Skeletal muscle cell (primary cell): ENCODE measurements at regions not wholly inside any gene's neighbourhood (a gene's known extent, or its start where the extent isn't known, plus 50 kb on each side); places are given as distances from the start of the nearest gene placed in this dataset.

Source experiments
- DNase-seq: peaks from one replicate; pipeline ENCODE4 v3.0.0-alpha.2; 2010; ENCODE audit warnings: low read depth
- H3K4me3 ChIP-seq: 2 replicates; pipeline ENCODE4 v1.5.1; 2011; ENCODE audit warnings: low read depth, mild to moderate bottlenecking, control low read depth, low read length, moderate library complexity

DNA sequence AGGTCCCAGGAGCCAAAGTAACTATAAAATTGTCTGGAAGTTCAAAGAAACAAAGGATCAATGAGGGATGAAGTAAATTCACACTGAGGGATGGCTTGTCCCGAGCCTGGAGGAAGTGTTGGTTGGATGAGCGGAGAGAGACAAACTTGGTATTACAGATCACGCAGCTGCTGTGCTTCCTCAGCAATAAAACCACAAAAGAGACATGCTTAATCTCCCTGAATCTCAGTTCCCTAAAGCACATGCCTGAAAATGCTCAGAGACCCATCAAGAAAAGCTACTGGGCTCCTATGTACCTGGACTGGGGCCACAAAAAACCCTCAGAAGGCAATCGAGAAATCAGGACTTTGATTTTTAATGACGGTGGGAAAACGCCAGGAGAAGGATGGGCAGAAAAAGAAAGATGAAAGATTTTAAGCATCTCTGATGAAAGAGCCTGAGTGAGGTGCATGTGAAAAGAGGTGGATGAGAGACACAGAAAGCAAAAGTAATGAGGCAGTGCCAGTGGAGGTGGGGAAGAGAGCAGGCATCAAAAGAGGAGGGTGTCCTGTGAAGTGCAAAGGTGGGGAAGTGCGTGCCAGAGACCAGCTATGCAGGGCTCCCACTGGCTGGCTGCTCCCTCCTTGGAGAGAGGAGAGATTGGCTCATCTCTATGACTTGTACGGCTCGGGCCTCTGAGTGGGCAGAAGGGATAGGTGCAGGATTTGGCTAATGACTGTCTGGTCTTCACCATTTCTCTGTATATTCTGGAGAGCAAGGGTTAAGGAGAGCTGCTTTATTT is 143.7 kb downstream of the ABCC12 start:
- DNase-seq, result no peak
- H3K4me3 ChIP-seq, result no peak overlapping the region

DNA sequence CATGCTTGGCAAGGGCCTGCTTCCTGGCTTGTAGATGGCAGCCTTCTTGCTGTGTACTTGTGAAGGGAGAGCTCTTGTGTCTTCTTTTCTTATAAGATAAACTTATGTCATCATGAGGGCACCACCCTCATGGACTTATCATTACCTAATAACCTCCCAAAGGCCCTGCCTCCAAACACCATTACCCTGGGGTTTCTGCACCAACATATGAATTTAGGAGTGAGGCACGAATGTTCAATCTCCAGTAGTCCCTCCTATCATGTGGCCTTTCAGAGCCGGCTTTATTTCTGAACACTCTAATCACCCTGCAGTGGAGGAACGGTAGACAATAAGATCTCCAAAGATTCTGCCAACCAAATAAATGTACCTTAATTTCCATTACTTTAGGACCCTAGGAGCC is 144.3 kb downstream of the ABCC12 start:
- DNase-seq, result no peak
- no peak overlapping the region for H3K4me3 ChIP-seq

DNA sequence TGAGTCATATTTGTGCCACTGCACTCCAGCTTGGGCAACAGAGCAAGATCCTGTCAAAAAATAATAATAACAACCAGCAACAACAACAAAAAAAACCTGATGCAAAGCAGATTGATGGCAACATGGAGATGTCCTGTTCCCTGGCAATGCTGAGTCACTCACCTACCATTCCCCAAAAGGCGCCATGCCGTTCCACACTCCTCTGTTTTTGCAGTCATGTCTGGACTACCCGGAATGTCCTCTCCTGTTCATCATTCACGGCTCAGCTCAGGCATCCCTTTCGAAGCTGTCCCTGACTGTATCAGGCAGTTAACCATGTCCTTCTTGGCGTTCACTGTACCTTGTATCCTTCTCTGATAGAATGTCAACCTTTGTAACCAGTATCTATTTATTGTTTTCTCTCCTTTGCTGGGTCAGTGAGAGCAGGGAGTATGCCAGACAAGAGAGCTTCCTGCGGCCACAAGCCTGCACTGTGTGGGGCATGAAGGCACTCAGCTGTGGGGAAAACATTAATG is 147.7 kb downstream of the ABCC12 start:
- DNase-seq, result no peak
- H3K4me3 ChIP-seq, result no peak overlapping the region

GRCh38 chr16:48004141-48004695 is 151.6 kb downstream of the ABCC12 start:
- no peak for DNase-seq
- H3K4me3 ChIP-seq, result no peak overlapping the region

- no peak overlapping the region for H3K4me3 ChIP-seq
- no peak for DNase-seq
These were observed 152.4 kb downstream of the ABCC12 start for GRCh38 chr16:48003206-48003907.

DNA sequence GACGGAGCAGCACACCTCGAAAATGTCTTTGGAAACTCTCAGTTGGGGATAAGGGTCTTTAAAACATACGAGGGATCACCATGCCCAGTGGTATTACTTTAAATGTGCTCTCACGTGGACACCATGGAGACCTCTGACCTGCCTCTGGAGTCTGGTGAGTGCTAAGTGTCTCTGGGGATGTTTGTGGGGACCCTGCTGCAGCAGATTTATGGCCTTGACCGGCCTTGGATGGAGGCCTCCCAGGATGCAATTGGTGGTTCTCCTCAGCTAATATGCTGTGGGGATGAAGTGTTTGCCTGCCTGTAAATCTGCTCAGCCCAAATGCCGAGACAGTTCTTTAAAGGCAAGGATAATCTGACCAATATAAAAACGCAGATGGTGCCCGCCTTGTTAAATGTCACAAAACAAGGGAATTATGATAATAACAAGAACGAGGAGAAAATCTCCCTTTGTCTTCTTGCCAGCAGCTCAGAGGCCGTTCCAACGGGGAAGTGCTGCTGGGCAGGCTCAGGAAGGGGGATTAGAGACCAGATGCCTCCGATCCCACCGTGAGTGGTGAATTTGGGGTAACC is 154.4 kb downstream of the ABCC12 start:
- no peak overlapping the region for H3K4me3 ChIP-seq
- DNase-seq, result no peak

GRCh38 chr16:48000622-48001021 is 155.2 kb downstream of the ABCC12 start:
- no peak overlapping the region for H3K4me3 ChIP-seq
- DNase-seq, result no peak

- DNase-seq, result no peak
- no peak overlapping the region for H3K4me3 ChIP-seq
These were observed 156.2 kb downstream of the ABCC12 start for GRCh38 chr16:47999595-47999994.

GRCh38 chr16:47995354-47995753 is 160.4 kb downstream of the ABCC12 start:
- DNase-seq, result no peak
- H3K4me3 ChIP-seq, result no peak overlapping the region

DNA sequence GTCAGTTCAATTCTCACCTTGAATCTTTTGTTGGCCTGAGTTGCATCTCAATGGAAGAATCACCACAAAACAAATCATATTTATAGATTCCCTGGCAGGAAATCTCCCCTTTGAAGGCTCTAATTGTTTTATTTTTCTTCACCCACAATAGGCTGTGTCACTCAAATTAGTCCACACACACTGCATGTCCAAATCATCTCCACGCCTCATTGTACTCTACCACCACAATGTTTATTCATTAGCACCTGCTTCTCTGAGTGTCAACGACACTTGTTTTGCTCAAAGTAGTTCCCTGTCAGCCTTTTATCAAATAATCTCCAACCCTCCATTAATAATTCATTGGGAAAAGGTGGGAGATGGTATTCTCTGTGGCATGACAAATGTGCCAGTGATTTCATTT is 164.3 kb downstream of the ABCC12 start:
- DNase-seq, result no peak
- no peak overlapping the region for H3K4me3 ChIP-seq

DNA sequence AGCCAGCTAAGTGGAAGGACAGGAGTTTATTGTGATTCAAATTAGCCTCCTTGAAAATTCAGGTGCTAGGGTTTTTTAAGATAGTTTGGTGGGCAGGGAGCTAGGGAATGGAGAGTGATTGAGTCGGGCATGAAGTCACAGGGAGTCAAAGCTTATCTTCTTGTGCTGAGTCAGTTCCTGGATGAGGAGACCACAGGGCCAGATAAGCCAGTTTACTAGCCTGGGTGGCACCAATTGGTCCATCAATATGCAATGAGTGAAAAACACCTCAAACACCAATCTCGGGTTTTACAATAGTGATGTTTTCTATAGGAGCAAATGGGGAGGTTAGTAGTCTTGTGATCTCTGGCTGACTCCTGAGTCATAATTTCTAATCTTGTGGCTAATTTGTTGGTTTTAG is 165.1 kb downstream of the ABCC12 start:
- no peak overlapping the region for H3K4me3 ChIP-seq
- no peak for DNase-seq

- DNase-seq, result no peak
- H3K4me3 ChIP-seq, result no peak overlapping the region
These were observed 168.7 kb downstream of the ABCC12 start for GRCh38 chr16:47987136-47987535.

DNA sequence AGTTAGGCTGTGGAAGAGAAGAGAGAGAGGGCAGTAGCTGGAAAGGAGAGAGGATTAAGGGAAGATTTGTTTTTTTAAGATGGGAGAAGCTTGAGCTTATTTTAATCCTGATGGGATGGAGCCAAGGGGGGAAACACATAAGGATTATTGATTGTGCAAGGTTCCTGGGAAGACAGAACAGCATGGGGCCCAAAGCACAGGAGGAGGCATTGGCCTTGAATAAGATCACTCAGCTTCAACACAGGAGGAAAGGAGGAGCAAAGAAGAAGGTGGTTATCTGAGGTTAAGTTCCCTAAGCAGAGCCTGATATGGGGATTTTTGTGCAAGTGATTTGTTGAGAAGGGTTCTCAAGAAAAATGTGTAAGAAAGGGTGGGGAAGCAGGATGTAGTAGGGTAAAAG is 169.8 kb downstream of the ABCC12 start:
- DNase-seq, result no peak
- H3K4me3 ChIP-seq, result no peak overlapping the region

- no peak overlapping the region for H3K4me3 ChIP-seq
- DNase-seq, result no peak
These were observed 171.1 kb downstream of the ABCC12 start for GRCh38 chr16:47984669-47985068.

GRCh38 chr16:47983999-47984580 is 171.7 kb downstream of the ABCC12 start:
- DNase-seq, result no peak
- H3K4me3 ChIP-seq, result no peak overlapping the region

- no peak for DNase-seq
- no peak overlapping the region for H3K4me3 ChIP-seq
These were observed 175.6 kb downstream of the ABCC12 start for GRCh38 chr16:47980212-47980611.

GRCh38 chr16:47979616-47980182 is 176.1 kb downstream of the ABCC12 start:
- DNase-seq, result no peak

GRCh38 chr16:47979164-47979520 is 176.7 kb downstream of the ABCC12 start:
- DNase-seq, result no peak
- H3K4me3 ChIP-seq, result no peak overlapping the region

More at GRCh38 chr16:47979616-47980182, 176.1 kb downstream of the ABCC12 start:
- no peak overlapping the region for H3K4me3 ChIP-seq

GRCh38 chr16:47978491-47979163 is 177.2 kb downstream of the ABCC12 start:
- DNase-seq, result no peak
- no peak overlapping the region for H3K4me3 ChIP-seq
